GM23248 (cell line): ENCODE measurements at regions not wholly inside any gene's neighbourhood (a gene's known extent, or its start where the extent isn't known, plus 50 kb on each side); places are given as distances from the start of the nearest gene placed in this dataset.
"Not testable (repeated sequence)": the region's sequence is repeated elsewhere in the genome, so short reads cannot be mapped to it uniquely, and the experiment has no call there.

ENCODE experiments used
- DNase-seq: peaks from one replicate; pipeline ENCODE4 v3.0.0-alpha.2; 2015
- H2AFZ ChIP-seq: fragments of 200-600 bp; sonication (generic); 2 replicates; pipeline ENCODE4 v1.6.1; 2016; ENCODE audit warnings: antibody characterized with exemption
- H3F3A ChIP-seq: fragments of 200-600 bp; sonication (generic); 2 replicates; pipeline ENCODE4 v1.6.1; 2016; ENCODE audit warnings: mild to moderate bottlenecking, antibody characterized with exemption, mixed run types; ENCODE audit not compliant: insufficient read depth
- H3K27ac ChIP-seq: fragments of 200-600 bp; sonication (generic); 2 replicates; pipeline ENCODE4 v1.5.1; 2016; ENCODE audit warnings: mild to moderate bottlenecking
- H3K27me3 ChIP-seq: fragments of 200-600 bp; sonication (generic); replicated peaks from 2 replicates; pipeline ENCODE4 v1.6.1; 2016; ENCODE audit warnings: mild to moderate bottlenecking; ENCODE audit not compliant: insufficient read depth
- H3K36me3 ChIP-seq: fragments of 200-600 bp; sonication (generic); 2 replicates; pipeline ENCODE4 v1.6.1; 2016; ENCODE audit warnings: low read depth, mild to moderate bottlenecking
- H3K4me1 ChIP-seq: fragments of 200-600 bp; sonication (generic); 2 replicates; pipeline ENCODE4 v1.6.1; 2016; ENCODE audit warnings: mild to moderate bottlenecking; ENCODE audit not compliant: insufficient read depth
- H3K4me2 ChIP-seq: fragments of 200-600 bp; sonication (generic); one replicate; pipeline ENCODE4 v1.6.1; 2016; ENCODE audit warnings: mild to moderate bottlenecking; ENCODE audit not compliant: unreplicated experiment
- H3K4me3 ChIP-seq: fragments of 200-600 bp; sonication (generic); 2 replicates; pipeline ENCODE4 v1.5.1; 2016; ENCODE audit warnings: mild to moderate bottlenecking
- H3K79me2 ChIP-seq: fragments of 200-600 bp; sonication (generic); 2 replicates; pipeline ENCODE4 v1.6.1; 2016; ENCODE audit warnings: mild to moderate bottlenecking; ENCODE audit not compliant: insufficient read depth
- H3K9ac ChIP-seq: fragments of 200-600 bp; sonication (generic); 2 replicates; pipeline ENCODE4 v1.6.1; 2016; ENCODE audit warnings: mild to moderate bottlenecking
- H3K9me2 ChIP-seq: fragments of 200-600 bp; sonication (generic); 2 replicates; pipeline ENCODE4 v1.6.1; 2016; ENCODE audit warnings: mixed run types, mild to moderate bottlenecking, moderate library complexity; ENCODE audit not compliant: insufficient read depth
- H3K9me3 ChIP-seq: fragments of 200-600 bp; sonication (generic); one replicate; pipeline ENCODE4 v1.6.1; 2017; ENCODE audit warnings: low read depth
- H4K20me1 ChIP-seq: fragments of 200-600 bp; sonication (generic); 2 replicates; pipeline ENCODE4 v1.6.0; 2016; ENCODE audit not compliant: insufficient read depth
- EZH2 ChIP-seq: fragments of 200-600 bp; sonication (generic); IDR thresholded peaks from 2 replicates; pipeline ENCODE4 v1.6.1; 2018; ENCODE audit warnings: antibody characterized with exemption, mild to moderate bottlenecking; ENCODE audit not compliant: insufficient read depth, poor library complexity, severe bottlenecking
- EZH2phosphoT487 ChIP-seq: fragments of 200-600 bp; sonication (generic); IDR thresholded peaks from 2 replicates; pipeline ENCODE4 v1.6.1; 2018; ENCODE audit warnings: antibody characterized with exemption, moderate library complexity, mild to moderate bottlenecking, low read depth; ENCODE audit not compliant: insufficient read depth
- WGBS, 2 experiments: methylation state at CpG; one replicate each; pipeline ENCODE4 v1.1.6; 2015 to 2017; ENCODE audit warnings: low lambda C conversion rate in 2 of 2, low coverage in 1 of 2; ENCODE audit errors: missing lambda C conversion rate in 2 of 2; 5-methylcytosine and 5-hydroxymethylcytosine counted together
- in situ Hi-C: fragments of 300-500 bp; cut with MboI; formaldehyde crosslinking; loops from 2 replicates; pipeline ENCODE4 v1.15.0; 2020

GRCh38 chr7:119996634-119997033 lies 276.3 kb upstream of the KCND2 start:
- in situ Hi-C loops = no loop called here
- DNase-seq = no peak
- Histone ChIP-seq H3K79me2 (no peaks in the 10 kb centered on the region), H3K27me3 (no peaks in the 10 kb centered on the region), H2AFZ (no peak overlapping the region), H3K27ac (no peak overlapping the region), H3K9ac (no peak overlapping the region), H3K9me3 (no peaks in the 10 kb centered on the region), H3K4me2 (no peak overlapping the region), H3K9me2 (no peaks in the 10 kb centered on the region), H3K36me3 (no peaks in the 10 kb centered on the region), H3F3A (no peaks in the 10 kb centered on the region), H4K20me1 (no peaks in the 10 kb centered on the region), H3K4me3 (no peak overlapping the region), H3K4me1 (no peaks in the 10 kb centered on the region)
- no peak for TF ChIP-seq EZH2phosphoT487
- no peak for TF ChIP-seq EZH2
- 44 to 55% methylated on average over 3 of the region's 3 CpGs for WGBS, 2 experiments

GRCh38 chr7:119999738-120000475 lies 273.1 kb upstream of the KCND2 start:
- H3K27me3 ChIP-seq = no peaks in the 10 kb centered on the region
- no peaks in the 10 kb centered on the region for H3K9me2 ChIP-seq
- no peak overlapping the region for H3K9ac ChIP-seq
- no peaks in the 10 kb centered on the region for H3K36me3 ChIP-seq
- no peaks in the 10 kb centered on the region for H3K4me1 ChIP-seq
- H2AFZ ChIP-seq = no peak overlapping the region
- H3K79me2 ChIP-seq = no peaks in the 10 kb centered on the region
- H3K4me3 ChIP-seq = no peak overlapping the region
- H3K4me2 ChIP-seq = no peak overlapping the region
- 61 to 71% methylated on average over 5 of the region's 5 CpGs for WGBS, 2 experiments
- in situ Hi-C loops = no loop called here
- DNase-seq = no peak
- H4K20me1 ChIP-seq = no peaks in the 10 kb centered on the region
- no peak overlapping the region for H3K27ac ChIP-seq
- TF ChIP-seq EZH2 (no peak), EZH2phosphoT487 (no peak)
- H3F3A ChIP-seq = no peaks in the 10 kb centered on the region
- H3K9me3 ChIP-seq = no peaks in the 10 kb centered on the region

GRCh38 chr7:120005720-120006119 lies 267.3 kb upstream of the KCND2 start:
- in situ Hi-C loops = no loop called here
- WGBS, 2 experiments = 66 to 70% methylated on average over 6 of the region's 6 CpGs
- no peaks in the 10 kb centered on the region for H3K9me3 ChIP-seq

GRCh38 chr7:120014301-120014700 lies 258.7 kb upstream of the KCND2 start:
- H3F3A ChIP-seq, H3K27ac ChIP-seq, H3K36me3 ChIP-seq, H3K9ac ChIP-seq, H2AFZ ChIP-seq, H3K9me2 ChIP-seq, H3K9me3 ChIP-seq, H4K20me1 ChIP-seq, H3K4me3 ChIP-seq, H3K79me2 ChIP-seq, in situ Hi-C loops, H3K4me2 ChIP-seq, H3K27me3 ChIP-seq, DNase-seq, H3K4me1 ChIP-seq: not testable (repeated sequence)
- WGBS, 2 experiments = 54 to 74% methylated on average over 5 of the region's 5 CpGs

More at GRCh38 chr7:120005720-120006119, 267.3 kb upstream of the KCND2 start:
- TF ChIP-seq EZH2phosphoT487 (no peak), EZH2 (no peak)
- no peak overlapping the region for H3K27ac ChIP-seq
- H4K20me1 ChIP-seq = no peaks in the 10 kb centered on the region
- no peaks in the 10 kb centered on the region for H3K36me3 ChIP-seq
- H3K27me3 ChIP-seq = no peaks in the 10 kb centered on the region
- H2AFZ ChIP-seq = no peak overlapping the region
- H3K9ac ChIP-seq = no peak overlapping the region
- DNase-seq = no peak
- H3K4me1 ChIP-seq = no peaks in the 10 kb centered on the region
- no peak overlapping the region for H3K4me2 ChIP-seq
- H3K79me2 ChIP-seq = no peaks in the 10 kb centered on the region
- no peaks in the 10 kb centered on the region for H3F3A ChIP-seq
- H3K9me2 ChIP-seq = no peaks in the 10 kb centered on the region; the same call in 1 of the 2 replicates
- H3K4me3 ChIP-seq = no peak overlapping the region
